ENCODE measurements at regions not wholly inside any gene's neighbourhood (a gene's known extent, or its start where the extent isn't known, plus 50 kb on each side); places are given as distances from the start of the nearest gene placed in this dataset.

DNA sequence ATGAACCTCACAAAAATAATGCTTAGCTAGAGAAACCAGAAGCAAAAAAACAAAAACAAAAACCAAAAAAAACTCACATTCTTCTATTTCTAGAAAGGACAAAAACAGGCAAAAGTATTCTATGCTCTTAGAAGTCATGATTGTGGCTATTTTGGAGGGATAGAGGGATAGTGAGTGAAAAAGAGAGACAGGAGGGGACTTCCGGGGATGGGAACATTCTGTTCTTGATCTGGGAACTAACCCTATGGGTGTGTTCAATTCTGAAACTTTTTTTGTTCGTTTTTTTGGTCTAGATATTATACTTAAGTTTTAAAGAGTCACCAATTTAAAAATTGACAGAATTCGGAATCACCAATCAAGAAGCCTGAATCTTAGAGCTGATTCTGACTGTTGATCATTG, 120.0 kb upstream of the TPM1 start:
- WGBS, 5 donors: 56 to 78% (median 71%) methylated on average over 3 of the region's 3 CpGs
- H3K36me3 ChIP-seq: no peaks in the 10 kb centered on the region
- no peaks in the 10 kb centered on the region for H3K27me3 ChIP-seq (replicated peaks in 1 of 7)
- no peak overlapping the region for H3K4me3 ChIP-seq
- H3K27ac ChIP-seq: peak overlapping the region in 4 of 8 donors; percentile 40 to 59 (median 48)
- intact Hi-C loops (cut with DNase I; ENCODE audit: low total_unique reads): no loop called here
- H3K9me3 ChIP-seq: no peaks in the 10 kb centered on the region
- DNase-seq: no peak
- H3K4me1 ChIP-seq: peaks cover 0 to 34% (median 8%) of the 10 kb centered on the region in 6 donors
- TF ChIP-seq POLR2AphosphoS5 (IDR thresholded peaks at IDR 0.05) (no peak), POLR2A (IDR thresholded peaks at IDR 0.05) (no peak)
- TF ChIP-seq, protein P1, sequence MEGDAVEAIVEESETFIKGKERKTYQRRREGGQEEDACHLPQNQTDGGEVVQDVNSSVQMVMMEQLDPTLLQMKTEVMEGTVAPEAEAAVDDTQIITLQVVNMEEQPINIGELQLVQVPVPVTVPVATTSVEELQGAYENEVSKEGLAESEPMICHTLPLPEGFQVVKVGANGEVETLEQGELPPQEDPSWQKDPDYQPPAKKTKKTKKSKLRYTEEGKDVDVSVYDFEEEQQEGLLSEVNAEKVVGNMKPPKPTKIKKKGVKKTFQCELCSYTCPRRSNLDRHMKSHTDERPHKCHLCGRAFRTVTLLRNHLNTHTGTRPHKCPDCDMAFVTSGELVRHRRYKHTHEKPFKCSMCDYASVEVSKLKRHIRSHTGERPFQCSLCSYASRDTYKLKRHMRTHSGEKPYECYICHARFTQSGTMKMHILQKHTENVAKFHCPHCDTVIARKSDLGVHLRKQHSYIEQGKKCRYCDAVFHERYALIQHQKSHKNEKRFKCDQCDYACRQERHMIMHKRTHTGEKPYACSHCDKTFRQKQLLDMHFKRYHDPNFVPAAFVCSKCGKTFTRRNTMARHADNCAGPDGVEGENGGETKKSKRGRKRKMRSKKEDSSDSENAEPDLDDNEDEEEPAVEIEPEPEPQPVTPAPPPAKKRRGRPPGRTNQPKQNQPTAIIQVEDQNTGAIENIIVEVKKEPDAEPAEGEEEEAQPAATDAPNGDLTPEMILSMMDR (IDR thresholded peaks at IDR 0.05 in 8 of 11, conservative IDR thresholded peaks at IDR 0.05 in 3 of 11): no peak

DNA sequence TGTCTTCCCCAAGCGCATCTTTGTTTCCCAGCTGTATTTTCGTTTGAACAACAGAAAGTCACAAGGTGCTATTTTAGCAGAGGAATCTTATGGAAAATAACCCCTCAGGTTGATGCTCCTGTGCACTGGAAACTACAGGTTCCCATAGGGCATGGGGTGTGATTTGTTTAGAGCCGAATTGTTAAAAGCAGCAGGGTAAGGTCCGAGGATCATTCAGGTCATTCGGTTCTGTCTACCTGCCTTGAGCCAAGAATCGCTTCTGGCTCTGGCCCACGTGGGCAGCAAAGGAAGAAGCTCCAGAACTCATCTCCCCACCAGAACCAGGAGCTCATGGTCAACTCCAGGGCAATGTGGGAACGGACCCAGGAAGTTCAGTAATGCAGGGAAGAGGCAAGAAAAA, 116.7 kb upstream of the TPM1 start:
- intact Hi-C loops (cut with DNase I; ENCODE audit: low total_unique reads): no loop called here
- H3K27ac ChIP-seq: no peak overlapping the region
- TF ChIP-seq POLR2A (IDR thresholded peaks at IDR 0.05) (no peak), POLR2AphosphoS5 (IDR thresholded peaks at IDR 0.05) (no peak)
- TF ChIP-seq, protein P1 (IDR thresholded peaks at IDR 0.05 in 8 of 11, conservative IDR thresholded peaks at IDR 0.05 in 3 of 11): no peak
- H3K36me3 ChIP-seq: no peaks in the 10 kb centered on the region
- H3K9me3 ChIP-seq: no peaks in the 10 kb centered on the region
- peaks cover 0 to 28% (median 6%) of the 10 kb centered on the region in 6 donors for H3K4me1 ChIP-seq
- DNase-seq: no peak
- no peak overlapping the region for H3K4me3 ChIP-seq
- H3K27me3 ChIP-seq (replicated peaks in 1 of 7): no peaks in the 10 kb centered on the region
- WGBS, 5 donors: 83 to 95% (median 92%) methylated on average over 8 of the region's 8 CpGs

DNA sequence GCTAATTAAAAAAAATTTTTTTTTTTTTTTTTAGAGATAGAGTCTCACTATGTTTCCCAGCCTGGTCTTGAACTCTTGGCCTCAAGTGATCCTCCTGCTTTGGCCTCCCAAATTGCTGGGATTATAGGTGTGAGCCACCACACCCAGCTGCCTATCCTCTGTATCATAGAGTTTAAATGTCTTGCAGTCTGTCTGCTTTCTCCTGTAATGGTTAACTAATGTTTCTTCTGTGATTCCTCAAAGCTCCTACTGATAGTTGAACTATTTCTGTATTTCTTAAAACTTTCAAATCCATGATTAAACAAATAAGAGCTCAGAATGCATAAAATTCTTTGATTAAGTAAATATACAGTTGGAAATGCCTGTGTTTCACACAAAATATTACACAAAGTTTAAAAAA, 115.4 kb upstream of the TPM1 start:
- Histone ChIP-seq H3K9me3 (no peaks in the 10 kb centered on the region), H3K27ac (no peak overlapping the region), H3K36me3 (no peaks in the 10 kb centered on the region), H3K27me3 (replicated peaks in 1 of 7) (no peaks in the 10 kb centered on the region), H3K4me3 (no peak overlapping the region), H3K4me1 (peaks cover 0 to 21% (median 0%) of the 10 kb centered on the region in 6 donors)
- no peak for DNase-seq
- TF ChIP-seq, protein P1 (IDR thresholded peaks at IDR 0.05 in 8 of 11, conservative IDR thresholded peaks at IDR 0.05 in 3 of 11): no peak
- TF ChIP-seq POLR2A (IDR thresholded peaks at IDR 0.05) (no peak), POLR2AphosphoS5 (IDR thresholded peaks at IDR 0.05) (no peak)
- intact Hi-C loops (cut with DNase I; ENCODE audit: low total_unique reads): no loop called here

DNA sequence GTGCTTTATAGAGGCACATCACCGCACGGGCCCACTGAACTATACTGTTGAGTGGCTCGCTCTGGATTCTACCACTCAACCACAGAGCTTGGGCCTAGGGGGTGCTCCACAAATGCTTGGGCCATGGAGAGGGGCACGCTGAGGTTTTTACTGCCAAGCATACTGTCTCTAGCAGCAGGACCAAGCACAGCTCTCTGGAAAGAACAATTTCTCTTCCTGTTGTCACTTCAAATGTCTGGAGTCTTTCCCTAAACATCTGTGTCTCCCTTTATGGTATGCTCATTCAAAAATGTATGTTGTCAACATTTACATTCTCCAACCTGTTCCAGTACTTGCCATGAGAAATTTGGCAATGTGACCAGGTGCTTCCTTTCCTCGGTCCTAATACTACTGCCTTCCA, 114.7 kb upstream of the TPM1 start:
- Histone ChIP-seq H3K4me3 (no peak overlapping the region), H3K36me3 (no peaks in the 10 kb centered on the region), H3K4me1 (peaks cover 0 to 18% (median 0%) of the 10 kb centered on the region in 6 donors), H3K27me3 (replicated peaks in 1 of 7) (no peaks in the 10 kb centered on the region), H3K27ac (no peak overlapping the region), H3K9me3 (no peaks in the 10 kb centered on the region)
- no peak for DNase-seq
- 86 to 91% (median 86%) methylated on average over 5 of the region's 5 CpGs for WGBS, 5 donors
- intact Hi-C loops (cut with DNase I; ENCODE audit: low total_unique reads): no loop called here
- TF ChIP-seq POLR2AphosphoS5 (IDR thresholded peaks at IDR 0.05) (no peak), POLR2A (IDR thresholded peaks at IDR 0.05) (no peak)
- TF ChIP-seq, protein P1 (IDR thresholded peaks at IDR 0.05 in 8 of 11, conservative IDR thresholded peaks at IDR 0.05 in 3 of 11): no peak
